H1 (cell line): ENCODE measurements at regions not wholly inside any gene's neighbourhood (a gene's known extent, or its start where the extent isn't known, plus 50 kb on each side); places are given as distances from the start of the nearest gene placed in this dataset.

Experiments
- CTCF ChIA-PET: fragments of 300-600 bp; sonication (Branson Sonifier 250); formaldehyde crosslinking; loops from one replicate; lab custom pipeline; 2021; ENCODE audit not compliant: partially characterized antibody; lab: Charles Lee
- POLR2A ChIA-PET: fragments of 300-600 bp; sonication (Branson Sonifier 250); formaldehyde crosslinking; loops from one replicate; lab custom pipeline; 2021; ENCODE audit warnings: inconsistent platforms; ENCODE audit not compliant: partially characterized antibody; lab: Charles Lee
- DNase-seq, 2 experiments: peaks; one replicate each; pipeline versions ENCODE4 v3.0.0 to v3.0.0-alpha.2; 2010 to 2022; ENCODE audit warnings: low spot score in 2 of 2, low read depth in 1 of 2, mixed read lengths in 1 of 2
- FAIRE-seq: peaks from 2 replicates; lab custom pipeline; 2011; peaks lifted over from hg19 to GRCh38; lab: Jason Lieb, UNC
- H2AFZ ChIP-seq: 2 replicates; pipeline ENCODE4 v1.8.1; 2012; ENCODE audit warnings: low read length, inconsistent platforms
- H2AK5ac ChIP-seq: 2 replicates; pipeline ENCODE4 v1.6.1; 2013; ENCODE audit warnings: low read depth, low read length
- H2BK120ac ChIP-seq: replicated peaks from 2 replicates; pipeline ENCODE3; 2013; ENCODE audit warnings: low read depth, low read length, inconsistent platforms
- H2BK12ac ChIP-seq: 2 replicates; pipeline ENCODE4 v1.6.1; 2013; ENCODE audit warnings: low read depth, low read length
- H2BK15ac ChIP-seq: 2 replicates; pipeline ENCODE4 v1.6.1; 2013; ENCODE audit warnings: low read length
- H2BK20ac ChIP-seq: 2 replicates; pipeline ENCODE4 v1.6.1; 2013; ENCODE audit warnings: low read length
- H2BK5ac ChIP-seq: 2 replicates; pipeline ENCODE4 v1.6.1; 2013; ENCODE audit warnings: low read depth, low read length
- H3K14ac ChIP-seq: 2 replicates; pipeline ENCODE4 v1.6.1; 2013; ENCODE audit warnings: inconsistent platforms; ENCODE audit not compliant: insufficient read length
- H3K18ac ChIP-seq: 2 replicates; pipeline ENCODE4 v1.6.1; 2013; ENCODE audit warnings: low read length; ENCODE audit errors: extremely low read depth
- H3K23ac ChIP-seq: 2 replicates; pipeline ENCODE4 v1.6.1; 2013; ENCODE audit warnings: inconsistent platforms; ENCODE audit not compliant: insufficient read length
- H3K23me2 ChIP-seq: 2 replicates; pipeline ENCODE4 v1.6.1; 2013; ENCODE audit warnings: low read depth, low read length
- H3K27ac ChIP-seq: 2 replicates; pipeline ENCODE4 v1.6.1; 2011; ENCODE audit warnings: low read depth, low read length, inconsistent platforms
- H3K27me3 ChIP-seq, 4 experiments: replicated peaks in 1 of 4; 1 replicate in 1 of 4; 2 replicates in 3 of 4; pipeline versions ENCODE4 v1.6.1 to v1.8.1; 2011 to 2013; ENCODE audit warnings: low read length in 3 of 4, mild to moderate bottlenecking in 3 of 4, inconsistent platforms in 2 of 4, mixed read lengths in 2 of 4, moderate library complexity in 1 of 4; ENCODE audit not compliant: control insufficient read depth in 3 of 4, insufficient read depth in 3 of 4; ENCODE audit errors: extremely low read depth in 1 of 4
- H3K36me3 ChIP-seq, 4 experiments: 2 replicates each; pipeline versions ENCODE4 v1.6.1 to v1.8.1; 2011 to 2013; ENCODE audit warnings: mild to moderate bottlenecking in 4 of 4, low read length in 3 of 4, moderate library complexity in 2 of 4, control low read depth in 1 of 4, inconsistent platforms in 1 of 4; ENCODE audit not compliant: insufficient read depth in 4 of 4, control insufficient read depth in 2 of 4
- H3K4ac ChIP-seq: replicated peaks from 2 replicates; pipeline ENCODE3; 2013; ENCODE audit warnings: low read length, low read depth, mixed read lengths, inconsistent platforms; ENCODE audit not compliant: insufficient read length
- H3K4me1 ChIP-seq, 4 experiments: replicated peaks in 1 of 4; 1 replicate in 1 of 4; 2 replicates in 3 of 4; pipeline versions ENCODE4 v1.6.1 to v1.8.1; 2011 to 2013; ENCODE audit warnings: low read length in 3 of 4, inconsistent platforms in 2 of 4, mixed read lengths in 1 of 4; ENCODE audit not compliant: insufficient read depth in 4 of 4, control insufficient read depth in 3 of 4
- H3K4me2 ChIP-seq, 2 experiments: 2 replicates each; pipeline versions ENCODE4 v1.6.1 to v1.8.1; 2011 to 2013; ENCODE audit warnings: low read depth in 2 of 2, low read length in 2 of 2, control low read depth in 1 of 2, inconsistent platforms in 1 of 2, mild to moderate bottlenecking in 1 of 2; ENCODE audit not compliant: insufficient read depth in 1 of 2
- H3K4me3 ChIP-seq, 4 experiments: fragments of 200-600, 300-600 bp in 1 of 4; sonication (generic), shearing (Covaris generic), sonication (Bioruptor Twin) in 1 of 4; 2 replicates each; pipeline versions ENCODE4 v1.5.1 to v1.8.1; 2011 to 2016; ENCODE audit warnings: low read length in 4 of 4, low read depth in 3 of 4, control low read depth in 2 of 4, inconsistent platforms in 2 of 4, mild to moderate bottlenecking in 2 of 4, mixed read lengths in 1 of 4, moderate library complexity in 1 of 4; ENCODE audit not compliant: insufficient read depth in 2 of 4; ENCODE audit errors: extremely low read depth in 1 of 4
- H3K56ac ChIP-seq: replicated peaks from 2 replicates; pipeline ENCODE3; 2013; ENCODE audit warnings: low read depth, mild to moderate bottlenecking, mixed read lengths, low read length, inconsistent platforms; ENCODE audit not compliant: insufficient read length
- H3K79me1 ChIP-seq: 2 replicates; pipeline ENCODE4 v1.6.1; 2013; ENCODE audit warnings: low read depth, low read length, control low read depth
- H3K79me2 ChIP-seq, 2 experiments: 2 replicates each; pipeline versions ENCODE4 v1.6.1 to v1.8.1; 2012 to 2013; ENCODE audit warnings: low read length in 2 of 2, mild to moderate bottlenecking in 2 of 2, inconsistent platforms in 1 of 2; ENCODE audit not compliant: insufficient read depth in 2 of 2, control insufficient read depth in 1 of 2
- H3K9ac ChIP-seq, 4 experiments: replicated peaks in 1 of 4; 1 replicate in 1 of 4; 2 replicates in 3 of 4; pipeline versions ENCODE4 v1.6.1 to v1.8.1; 2011 to 2013; ENCODE audit warnings: low read depth in 3 of 4, low read length in 3 of 4, control low read depth in 2 of 4, mild to moderate bottlenecking in 2 of 4, moderate library complexity in 2 of 4, inconsistent platforms in 1 of 4; ENCODE audit errors: extremely low read depth in 1 of 4
- H3K9me3 ChIP-seq, 2 experiments: 2 replicates each; pipeline versions ENCODE4 v1.6.1 to v1.8.1; 2012 to 2013; ENCODE audit warnings: mild to moderate bottlenecking in 2 of 2, moderate library complexity in 2 of 2, control low read depth in 1 of 2, inconsistent platforms in 1 of 2, low read depth in 1 of 2, low read length in 1 of 2, mixed read lengths in 1 of 2; ENCODE audit not compliant: insufficient read depth in 2 of 2
- H4K20me1 ChIP-seq, 2 experiments: replicated peaks in 1 of 2; 2 replicates each; pipeline versions ENCODE3 to v1.8.1; 2011 to 2013; ENCODE audit warnings: inconsistent platforms in 2 of 2, low read length in 2 of 2, mild to moderate bottlenecking in 1 of 2; ENCODE audit not compliant: insufficient read depth in 2 of 2, control insufficient read depth in 1 of 2
- H4K5ac ChIP-seq: 2 replicates; pipeline ENCODE4 v1.6.1; 2013; ENCODE audit warnings: low read length, low read depth, mixed read lengths, inconsistent platforms; ENCODE audit not compliant: insufficient read length
- H4K8ac ChIP-seq: 2 replicates; pipeline ENCODE4 v1.8.0; 2013; ENCODE audit warnings: mild to moderate bottlenecking, moderate library complexity, low read length, inconsistent platforms; ENCODE audit not compliant: insufficient read depth; ENCODE audit errors: extremely low read depth
- H4K91ac ChIP-seq: replicated peaks from 2 replicates; pipeline ENCODE3; 2013; ENCODE audit warnings: low read length, mixed read lengths, inconsistent platforms; ENCODE audit not compliant: insufficient read length
- CBX5 ChIP-seq: fragments of 300-800, 300-1000 bp; sonication (generic); IDR thresholded peaks from 2 replicates; pipeline ENCODE4 v1.7.1; 2016; ENCODE audit warnings: antibody characterized with exemption, low read length, low read depth
- EZH2 ChIP-seq: fragments of 200-600 bp; sonication (generic); IDR thresholded peaks from 2 replicates; pipeline ENCODE4 v1.7.1; 2012; ENCODE audit warnings: low read depth, mild to moderate bottlenecking, moderate library complexity, low read length, inconsistent platforms; ENCODE audit not compliant: severe bottlenecking
- GABPA ChIP-seq: IDR thresholded peaks from 2 replicates; pipeline ENCODE4 v1.6.1; 2011; ENCODE audit warnings: mild to moderate bottlenecking, low read length, moderate library complexity, borderline replicate concordance; ENCODE audit not compliant: insufficient read depth
- POLR2AphosphoS5 ChIP-seq: IDR thresholded peaks from 2 replicates; pipeline ENCODE4 v1.6.1; 2011; ENCODE audit warnings: low read depth, low read length
- RBBP5 ChIP-seq: IDR thresholded peaks from 2 replicates; pipeline ENCODE4 v1.7.1; 2012; ENCODE audit warnings: low read depth, mild to moderate bottlenecking, inconsistent platforms, low read length, moderate library complexity, borderline replicate concordance
- SIRT6 ChIP-seq: IDR thresholded peaks from one replicate; pipeline ENCODE4 v1.7.1; 2012; ENCODE audit warnings: low read length, inconsistent platforms
- SRF ChIP-seq: IDR thresholded peaks from 2 replicates; pipeline ENCODE4 v1.6.1; 2011; ENCODE audit warnings: mild to moderate bottlenecking, low read depth, low read length, moderate library complexity
- TAF7 ChIP-seq: optimal IDR thresholded peaks from 2 replicates; pipeline ENCODE3; 2011; ENCODE audit warnings: low read depth, mild to moderate bottlenecking, inconsistent platforms, low read length, moderate library complexity, borderline replicate concordance
- TCF12 ChIP-seq: IDR thresholded peaks from 2 replicates; pipeline ENCODE4 v1.6.1; 2011; ENCODE audit warnings: low read depth, mild to moderate bottlenecking, low read length
- WGBS, 2 experiments: shearing (Covaris generic) in 1 of 2; methylation state at CpG; one replicate each; pipeline versions ENCODE4 v1.1.6 to v1.1.7; 2013 to 2015; ENCODE audit warnings: low lambda C conversion rate in 2 of 2, mixed read lengths in 2 of 2, inconsistent platforms in 1 of 2, low coverage in 1 of 2, missing lambda C conversion rate in 1 of 2; ENCODE audit not compliant: insufficient replicate concordance in 2 of 2, insufficient coverage in 1 of 2, insufficient read length in 1 of 2; ENCODE audit errors: extremely low coverage in 1 of 2, missing lambda C conversion rate in 1 of 2; 5-methylcytosine and 5-hydroxymethylcytosine counted together
- TF ChIP-seq, protein P1 (sequence below), 3 experiments: IDR thresholded peaks; 1 replicate in 2 of 3; 2 replicates in 1 of 3; pipeline versions ENCODE4 v1.5.1 to v1.6.1; 2011; ENCODE audit warnings: low read length in 3 of 3, mild to moderate bottlenecking in 3 of 3, inconsistent platforms in 2 of 3, low read depth in 1 of 3, moderate library complexity in 1 of 3; ENCODE audit not compliant: insufficient read depth in 1 of 3; ENCODE audit errors: control extremely low read depth in 1 of 3

DNA sequence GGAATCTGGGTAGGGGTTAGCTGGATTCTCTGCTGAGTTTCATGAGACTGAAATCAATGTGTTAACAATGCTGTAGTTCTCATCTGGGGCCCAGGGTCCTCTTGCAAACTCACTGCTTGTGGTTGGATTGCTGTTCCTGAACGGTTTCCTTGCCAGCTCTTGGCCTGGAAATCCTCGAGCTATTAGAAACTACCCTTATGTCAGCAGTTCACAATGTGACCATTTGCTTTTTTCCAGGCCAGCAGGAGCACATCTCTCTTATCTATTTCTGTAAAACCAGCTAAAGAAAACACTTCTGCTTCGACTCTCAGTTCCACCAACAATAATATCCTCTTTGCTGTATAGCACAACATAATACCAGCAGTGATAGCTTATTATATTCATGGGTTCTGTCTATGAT, 140.1 kb upstream of the TRAM1L1 start:
- H3K4me3 ChIP-seq: no peak overlapping the region
- no peak overlapping the region; the same call in 1 of the 2 replicates for H2AFZ ChIP-seq
- no peaks in the 10 kb centered on the region for H3K4me1 ChIP-seq
- H4K8ac ChIP-seq: no peak overlapping the region
- no peak overlapping the region for H3K27ac ChIP-seq
- no peak overlapping the region for H2BK120ac ChIP-seq
- FAIRE-seq (no peak), DNase-seq (no peak)
- no peak overlapping the region for H2AK5ac ChIP-seq
- H4K20me1 ChIP-seq: no peaks in the 10 kb centered on the region
- H2BK15ac ChIP-seq: no peak overlapping the region
- no peak overlapping the region for H3K14ac ChIP-seq
- no peak overlapping the region for H3K18ac ChIP-seq
- H3K4me2 ChIP-seq: no peak overlapping the region
- ChIA-PET POLR2A (no interaction called here), CTCF (interaction anchor here (0.8 kb wide), 1 partner anchor 10 kb away, joined by 3 read pairs; no protein-coding TSS in a partner anchor)
- H3K9me3 ChIP-seq: 0 out of 4 replicates have a peak, but pooled peaks cover 0 to 3% of the 10 kb centered on the region in 2 experiments
- H4K91ac ChIP-seq: no peak overlapping the region
- no peak overlapping the region for H3K9ac ChIP-seq
- no peaks in the 10 kb centered on the region for H3K27me3 ChIP-seq
- H3K23me2 ChIP-seq: no peaks in the 10 kb centered on the region
- no peaks in the 10 kb centered on the region for H3K79me1 ChIP-seq
- no peak overlapping the region for H4K5ac ChIP-seq
- H2BK12ac ChIP-seq: no peak overlapping the region
- no peak overlapping the region for H2BK20ac ChIP-seq
- 89% methylated on average over 3 of the region's 3 CpGs; no CpG with 5 or more reads in 1 of the 2 experiments for WGBS, 2 experiments
- no peak overlapping the region for H3K23ac ChIP-seq
- H3K56ac ChIP-seq: no peak overlapping the region
- no peak overlapping the region for H2BK5ac ChIP-seq
- no peaks in the 10 kb centered on the region for H3K36me3 ChIP-seq
- H3K4ac ChIP-seq: no peak overlapping the region
- no peaks in the 10 kb centered on the region for H3K79me2 ChIP-seq
- no peak for TF ChIP-seq RBBP5
- TF ChIP-seq EZH2: no peak
- TF ChIP-seq, protein P1, sequence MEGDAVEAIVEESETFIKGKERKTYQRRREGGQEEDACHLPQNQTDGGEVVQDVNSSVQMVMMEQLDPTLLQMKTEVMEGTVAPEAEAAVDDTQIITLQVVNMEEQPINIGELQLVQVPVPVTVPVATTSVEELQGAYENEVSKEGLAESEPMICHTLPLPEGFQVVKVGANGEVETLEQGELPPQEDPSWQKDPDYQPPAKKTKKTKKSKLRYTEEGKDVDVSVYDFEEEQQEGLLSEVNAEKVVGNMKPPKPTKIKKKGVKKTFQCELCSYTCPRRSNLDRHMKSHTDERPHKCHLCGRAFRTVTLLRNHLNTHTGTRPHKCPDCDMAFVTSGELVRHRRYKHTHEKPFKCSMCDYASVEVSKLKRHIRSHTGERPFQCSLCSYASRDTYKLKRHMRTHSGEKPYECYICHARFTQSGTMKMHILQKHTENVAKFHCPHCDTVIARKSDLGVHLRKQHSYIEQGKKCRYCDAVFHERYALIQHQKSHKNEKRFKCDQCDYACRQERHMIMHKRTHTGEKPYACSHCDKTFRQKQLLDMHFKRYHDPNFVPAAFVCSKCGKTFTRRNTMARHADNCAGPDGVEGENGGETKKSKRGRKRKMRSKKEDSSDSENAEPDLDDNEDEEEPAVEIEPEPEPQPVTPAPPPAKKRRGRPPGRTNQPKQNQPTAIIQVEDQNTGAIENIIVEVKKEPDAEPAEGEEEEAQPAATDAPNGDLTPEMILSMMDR (IDR thresholded peaks at IDR 0.05; ENCODE audit: control extremely low read depth in 1 of 3, insufficient read depth in 1 of 3, low read depth in 1 of 3, low read length in 3 of 3): no peak
- no peak for TF ChIP-seq TAF7
- TF ChIP-seq GABPA: no peak
- TF ChIP-seq SRF: no peak
- TF ChIP-seq SIRT6: no peak
- no peak for TF ChIP-seq CBX5
- TF ChIP-seq TCF12: no peak
- no peak for TF ChIP-seq POLR2AphosphoS5
